NB4 (cell line): ENCODE measurements at regions not wholly inside any gene's neighbourhood (a gene's known extent, or its start where the extent isn't known, plus 50 kb on each side); places are given as distances from the start of the nearest gene placed in this dataset.

Source experiments
- POLR2A ChIP-seq: IDR thresholded peaks from 2 replicates; pipeline ENCODE4 v1.6.1; 2011; ENCODE audit warnings: mild to moderate bottlenecking; ENCODE audit not compliant: insufficient read length; ENCODE audit errors: extremely low read depth
- TF ChIP-seq, protein P1 (sequence below): IDR thresholded peaks from one replicate; pipeline ENCODE4 v1.5.1; 2012; ENCODE audit warnings: low read depth, low read length
- TF ChIP-seq, protein P2 (sequence below): IDR thresholded peaks from 2 replicates; pipeline ENCODE4 v1.6.1; 2011; ENCODE audit warnings: low read depth, low read length

DNA sequence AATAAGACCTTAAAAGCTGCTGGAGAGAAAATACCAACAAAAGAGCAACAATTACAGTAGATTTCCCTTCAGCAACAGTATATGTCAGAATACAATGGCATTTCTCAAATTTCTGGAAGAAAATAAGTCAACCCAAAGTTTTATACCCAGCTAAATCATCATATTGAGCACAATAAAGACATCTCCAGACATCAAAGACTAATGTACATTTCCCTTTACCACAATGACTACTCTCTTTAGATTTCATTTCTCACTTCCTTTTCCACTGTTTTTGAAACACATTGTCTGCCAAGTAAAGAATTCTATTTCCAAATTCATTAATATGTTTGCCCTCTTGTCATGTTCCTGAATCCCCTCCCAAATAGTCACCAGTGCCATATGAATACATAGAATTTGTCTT lies 111.4 kb downstream of the POU4F1 start:
- TF ChIP-seq, protein P1, sequence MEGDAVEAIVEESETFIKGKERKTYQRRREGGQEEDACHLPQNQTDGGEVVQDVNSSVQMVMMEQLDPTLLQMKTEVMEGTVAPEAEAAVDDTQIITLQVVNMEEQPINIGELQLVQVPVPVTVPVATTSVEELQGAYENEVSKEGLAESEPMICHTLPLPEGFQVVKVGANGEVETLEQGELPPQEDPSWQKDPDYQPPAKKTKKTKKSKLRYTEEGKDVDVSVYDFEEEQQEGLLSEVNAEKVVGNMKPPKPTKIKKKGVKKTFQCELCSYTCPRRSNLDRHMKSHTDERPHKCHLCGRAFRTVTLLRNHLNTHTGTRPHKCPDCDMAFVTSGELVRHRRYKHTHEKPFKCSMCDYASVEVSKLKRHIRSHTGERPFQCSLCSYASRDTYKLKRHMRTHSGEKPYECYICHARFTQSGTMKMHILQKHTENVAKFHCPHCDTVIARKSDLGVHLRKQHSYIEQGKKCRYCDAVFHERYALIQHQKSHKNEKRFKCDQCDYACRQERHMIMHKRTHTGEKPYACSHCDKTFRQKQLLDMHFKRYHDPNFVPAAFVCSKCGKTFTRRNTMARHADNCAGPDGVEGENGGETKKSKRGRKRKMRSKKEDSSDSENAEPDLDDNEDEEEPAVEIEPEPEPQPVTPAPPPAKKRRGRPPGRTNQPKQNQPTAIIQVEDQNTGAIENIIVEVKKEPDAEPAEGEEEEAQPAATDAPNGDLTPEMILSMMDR: no peak
- no peak for TF ChIP-seq POLR2A
- TF ChIP-seq, protein P2, sequence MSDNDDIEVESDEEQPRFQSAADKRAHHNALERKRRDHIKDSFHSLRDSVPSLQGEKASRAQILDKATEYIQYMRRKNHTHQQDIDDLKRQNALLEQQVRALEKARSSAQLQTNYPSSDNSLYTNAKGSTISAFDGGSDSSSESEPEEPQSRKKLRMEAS: no peak
